NOMO-1 treated with DMSO at 0.1 percent for 48 hours (cell line): ENCODE measurements at regions not wholly inside any gene's neighbourhood (a gene's known extent, or its start where the extent isn't known, plus 50 kb on each side); places are given as distances from the start of the nearest gene placed in this dataset.
A peak's percentile ranks its signal among the peaks of the same experiment; 100 is the strongest.

Source experiments
- DNase-seq: peaks from one replicate; lab custom pipeline; 2025; ENCODE audit not compliant: unreplicated experiment; lab: John Stamatoyannopoulos, UW

GRCh38 chr13:33372251-33372919, 86.8 kb upstream of the STARD13 start:
- no peak for DNase-seq

GRCh38 chr13:33373624-33374023, 88.1 kb upstream of the STARD13 start:
- DNase-seq, result no peak

- peak; percentile 14 for DNase-seq
Measured at GRCh38 chr13:33375421-33375820, 89.9 kb upstream of the STARD13 start.

GRCh38 chr13:33376212-33376611, 90.7 kb upstream of the STARD13 start:
- DNase-seq, result no peak

- no peak for DNase-seq
Measured at GRCh38 chr13:33377411-33377810, 91.9 kb upstream of the STARD13 start.

GRCh38 chr13:33377825-33378224, 92.3 kb upstream of the STARD13 start:
- DNase-seq, result no peak

GRCh38 chr13:33379608-33380007, 94.1 kb upstream of the STARD13 start:
- no peak for DNase-seq

- no peak for DNase-seq
Measured at GRCh38 chr13:33380487-33381079, 95.0 kb upstream of the STARD13 start.

- no peak for DNase-seq
Measured at GRCh38 chr13:33381180-33381579, 95.6 kb upstream of the STARD13 start.

- no peak for DNase-seq
Measured at GRCh38 chr13:33381906-33382305, 96.4 kb upstream of the STARD13 start.

GRCh38 chr13:33383724-33384577, 98.4 kb upstream of the STARD13 start:
- no peak for DNase-seq

- DNase-seq, result peak; percentile 50
Measured at GRCh38 chr13:33388286-33388998, 102.9 kb upstream of the STARD13 start.

- no peak for DNase-seq
Measured at GRCh38 chr13:33392794-33393405, 107.3 kb upstream of the STARD13 start.

GRCh38 chr13:33394294-33394932, 108.9 kb upstream of the STARD13 start:
- no peak for DNase-seq

GRCh38 chr13:33401238-33401637, 115.7 kb upstream of the STARD13 start:
- no peak for DNase-seq

- DNase-seq, result no peak
Measured at GRCh38 chr13:33402975-33403374, 117.4 kb upstream of the STARD13 start.

- DNase-seq, result no peak
Measured at GRCh38 chr13:33403807-33404362, 118.3 kb upstream of the STARD13 start.

- DNase-seq, result no peak
Measured at GRCh38 chr13:33405371-33405770, 119.8 kb upstream of the STARD13 start.

GRCh38 chr13:33409673-33410510, 124.3 kb upstream of the STARD13 start:
- no peak for DNase-seq
